WTC11 (cell line): ENCODE measurements at regions not wholly inside any gene's neighbourhood (a gene's known extent, or its start where the extent isn't known, plus 50 kb on each side); places are given as distances from the start of the nearest gene placed in this dataset.

Experiments used
- ATF6 ChIP-seq: sonication (generic); formaldehyde crosslinking; IDR thresholded peaks from 2 replicates; pipeline ENCODE4 v1.8.1; 2023; ENCODE audit warnings: mild to moderate bottlenecking, missing genetic modification reagents
- CBFB ChIP-seq: sonication (generic); formaldehyde crosslinking; IDR thresholded peaks from 2 replicates; pipeline ENCODE4 v1.8.1; 2022; ENCODE audit warnings: mild to moderate bottlenecking, low read depth, missing genetic modification reagents
- CTCF ChIP-seq: fragments of 200-600 bp; IDR thresholded peaks from 2 replicates; pipeline ENCODE4 v1.8.0; 2022; ENCODE audit warnings: antibody characterized with exemption
- FOXK1 ChIP-seq: sonication (generic); formaldehyde crosslinking; IDR thresholded peaks from 2 replicates; pipeline ENCODE4 v1.8.0; 2022; ENCODE audit warnings: mild to moderate bottlenecking, moderate library complexity, missing genetic modification reagents
- KAT7 ChIP-seq: sonication (generic); formaldehyde crosslinking; IDR thresholded peaks from 2 replicates; pipeline ENCODE4 v1.8.1; 2023; ENCODE audit warnings: missing genetic modification reagents, mild to moderate bottlenecking, borderline replicate concordance
- TCF7 ChIP-seq: sonication (generic); formaldehyde crosslinking; IDR thresholded peaks from 2 replicates; pipeline ENCODE4 v1.8.0; 2022; ENCODE audit warnings: mild to moderate bottlenecking, low read depth, missing genetic modification reagents, moderate library complexity
- TEAD4 ChIP-seq: sonication (generic); formaldehyde crosslinking; IDR thresholded peaks from 2 replicates; pipeline ENCODE4 v1.8.0; 2022; ENCODE audit warnings: mild to moderate bottlenecking, missing genetic modification reagents
- USF2 ChIP-seq: sonication (generic); formaldehyde crosslinking; IDR thresholded peaks from 2 replicates; pipeline ENCODE4 v1.8.1; 2023; ENCODE audit warnings: mild to moderate bottlenecking, missing genetic modification reagents, moderate library complexity
- ZNF121 ChIP-seq: sonication (generic); formaldehyde crosslinking; IDR thresholded peaks from 2 replicates; pipeline ENCODE4 v1.8.0; 2023; ENCODE audit warnings: missing genetic modification reagents
- TF ChIP-seq, protein P1 (sequence below): sonication (generic); formaldehyde crosslinking; IDR thresholded peaks from 2 replicates; pipeline ENCODE4 v1.8.0; 2022; ENCODE audit warnings: mild to moderate bottlenecking, missing genetic modification reagents
- TF ChIP-seq, protein P2 (sequence below): fragments of 250-450 bp; sonication (Bioruptor Pico); IDR thresholded peaks from 2 replicates; pipeline ENCODE4 v1.9.0; 2021; ENCODE audit warnings: mild to moderate bottlenecking

DNA sequence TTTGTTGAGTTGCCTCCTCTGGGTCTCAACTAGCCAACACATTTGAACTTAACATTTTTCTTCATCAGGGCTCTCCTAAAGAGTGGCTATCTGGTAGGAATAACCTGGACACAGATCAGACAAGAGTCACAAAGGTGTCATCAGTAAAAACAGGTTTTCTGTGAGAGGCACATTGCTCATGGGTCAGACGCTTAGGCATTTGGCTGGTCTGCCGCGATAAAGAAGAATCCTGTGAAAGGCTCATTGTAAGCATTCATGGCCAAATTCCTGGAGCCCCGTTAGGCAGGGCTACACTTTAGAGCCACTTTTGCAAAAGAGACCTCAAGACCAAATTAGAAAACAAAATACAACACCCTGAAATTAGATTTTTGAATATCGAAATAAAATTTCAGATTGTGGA lies 64.2 kb upstream of the PDE4B start:
- TF ChIP-seq CBFB (no peak), ZNF121 (no peak), ATF6 (CRISPR knock-in tag) (no peak), CTCF (no peak), TCF7 (CRISPR knock-in tag) (no peak), KAT7 (CRISPR knock-in tag) (no peak), USF2 (no peak), FOXK1 (CRISPR knock-in tag) (no peak), TEAD4 (CRISPR knock-in tag) (no peak)
- TF ChIP-seq, protein P1, sequence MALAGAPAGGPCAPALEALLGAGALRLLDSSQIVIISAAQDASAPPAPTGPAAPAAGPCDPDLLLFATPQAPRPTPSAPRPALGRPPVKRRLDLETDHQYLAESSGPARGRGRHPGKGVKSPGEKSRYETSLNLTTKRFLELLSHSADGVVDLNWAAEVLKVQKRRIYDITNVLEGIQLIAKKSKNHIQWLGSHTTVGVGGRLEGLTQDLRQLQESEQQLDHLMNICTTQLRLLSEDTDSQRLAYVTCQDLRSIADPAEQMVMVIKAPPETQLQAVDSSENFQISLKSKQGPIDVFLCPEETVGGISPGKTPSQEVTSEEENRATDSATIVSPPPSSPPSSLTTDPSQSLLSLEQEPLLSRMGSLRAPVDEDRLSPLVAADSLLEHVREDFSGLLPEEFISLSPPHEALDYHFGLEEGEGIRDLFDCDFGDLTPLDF (CRISPR knock-in tag): no peak
- TF ChIP-seq, protein P2, sequence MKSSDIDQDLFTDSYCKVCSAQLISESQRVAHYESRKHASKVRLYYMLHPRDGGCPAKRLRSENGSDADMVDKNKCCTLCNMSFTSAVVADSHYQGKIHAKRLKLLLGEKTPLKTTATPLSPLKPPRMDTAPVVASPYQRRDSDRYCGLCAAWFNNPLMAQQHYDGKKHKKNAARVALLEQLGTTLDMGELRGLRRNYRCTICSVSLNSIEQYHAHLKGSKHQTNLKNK: no peak
